Upper lobe of left lung (tissue), 6 donors: ENCODE measurements at regions not wholly inside any gene's neighbourhood (a gene's known extent, or its start where the extent isn't known, plus 50 kb on each side); places are given as distances from the start of the nearest gene placed in this dataset.

Source experiments
- ATAC-seq, 2 donors: fragments of 200-7000 bp; cut with Tn5 transposase; one replicate each; pipeline ENCODE4 v1.9.1; 2022; ENCODE audit warnings: mild to moderate bottlenecking in 2 of 2, moderate library complexity in 2 of 2; ENCODE audit not compliant: low FRiP score in 2 of 2
- DNase-seq, 2 donors: peaks; one replicate each; pipeline ENCODE4 v3.0.0-alpha.2; 2019 to 2020
- H3K27ac ChIP-seq, 4 donors: fragments of 200-600 bp; sonication (generic); one replicate each; pipeline ENCODE4 v1.5.1; 2016 to 2019
- H3K27me3 ChIP-seq, 4 donors: fragments of 200-600 bp; sonication (generic); one replicate each; pipeline ENCODE4 v1.5.1; 2017 to 2019
- H3K36me3 ChIP-seq, 4 donors: fragments of 200-600 bp; sonication (generic); one replicate each; pipeline ENCODE4 v1.5.1; 2016 to 2019
- H3K4me1 ChIP-seq, 4 donors: fragments of 200-600 bp; sonication (generic); one replicate each; pipeline ENCODE4 v1.5.1; 2018 to 2019
- H3K4me3 ChIP-seq, 4 donors: fragments of 200-600 bp; sonication (generic); one replicate each; pipeline ENCODE4 v1.5.1; 2017 to 2019; ENCODE audit warnings: mild to moderate bottlenecking in 2 of 4, moderate library complexity in 1 of 4
- H3K9me3 ChIP-seq, 4 donors: fragments of 200-600 bp; sonication (generic); one replicate each; pipeline ENCODE4 v1.5.1; 2018 to 2019
- EP300 ChIP-seq, 4 donors: sonication (generic); formaldehyde crosslinking; IDR thresholded peaks; one replicate each; pipeline ENCODE4 v1.5.1; 2017; ENCODE audit warnings: antibody characterized with exemption in 4 of 4, control low read depth in 2 of 4
- POLR2A ChIP-seq, 4 donors: fragments of 450-650 bp; IDR thresholded peaks; one replicate each; pipeline ENCODE4 v1.5.1; 2016 to 2017; ENCODE audit warnings: antibody characterized with exemption in 4 of 4, mild to moderate bottlenecking in 2 of 4
- POLR2AphosphoS5 ChIP-seq, 2 donors: sonication (generic); formaldehyde crosslinking; IDR thresholded peaks; one replicate each; pipeline ENCODE4 v1.5.1; 2017; ENCODE audit warnings: antibody characterized with exemption in 2 of 2
- WGBS, 2 donors: methylation state at CpG; one replicate each; pipeline ENCODE4 v1.1.5; 2017 to 2018; 5-methylcytosine and 5-hydroxymethylcytosine counted together
- TF ChIP-seq, protein P1 (sequence below), 6 experiments: fragments of 450-650 bp in 4 of 6; fragments of 200-600 bp in 2 of 6; sonication (generic) in 2 of 6; IDR thresholded peaks; one replicate each; pipeline ENCODE4 v1.5.1; 2016 to 2019; ENCODE audit warnings: antibody characterized with exemption in 6 of 6
- donor health status: DM: no; HTN: no; CAD: no; lungs with moderate emphysema.
- donor health status: DM: no; HTN: yes; CAD: no; lungs with severe emphysema.

DNA sequence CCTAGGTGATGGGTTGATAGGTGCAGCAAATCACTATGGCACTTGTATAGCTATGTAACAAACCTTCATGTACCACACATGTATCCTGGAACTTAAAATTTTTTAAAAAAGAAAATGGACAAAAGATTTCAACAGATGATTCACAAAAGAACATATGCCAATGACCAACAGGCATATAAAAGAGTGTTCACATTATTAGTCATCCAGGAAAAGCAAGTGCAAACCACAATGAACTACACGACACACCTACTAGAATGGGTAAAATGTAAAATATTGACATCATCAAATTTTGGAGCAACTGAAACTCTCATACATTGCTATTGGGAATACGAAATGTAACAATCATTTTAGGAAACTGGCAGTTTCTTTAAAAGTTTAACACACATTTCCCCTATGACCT, 109.9 kb downstream of the YIPF5 start:
- Histone ChIP-seq H3K36me3 (no peaks in the 10 kb centered on the region), H3K4me3 (no peak overlapping the region), H3K4me1 (no peaks in the 10 kb centered on the region), H3K9me3 (peaks cover 0 to 8% (median 0%) of the 10 kb centered on the region in 4 donors), H3K27ac (no peak overlapping the region), H3K27me3 (no peaks in the 10 kb centered on the region)
- DNase-seq (no peak), ATAC-seq (no peak)
- 80 to 89% methylated on average over 2 of the region's 2 CpGs for whole genome bisulfite sequencing, 2 donors
- TF ChIP-seq EP300 (IDR thresholded peaks at IDR 0.05), result no peak
- no peak for TF ChIP-seq POLR2AphosphoS5 (IDR thresholded peaks at IDR 0.05)
- no peak for TF ChIP-seq POLR2A (IDR thresholded peaks at IDR 0.05)
- TF ChIP-seq, protein P1, sequence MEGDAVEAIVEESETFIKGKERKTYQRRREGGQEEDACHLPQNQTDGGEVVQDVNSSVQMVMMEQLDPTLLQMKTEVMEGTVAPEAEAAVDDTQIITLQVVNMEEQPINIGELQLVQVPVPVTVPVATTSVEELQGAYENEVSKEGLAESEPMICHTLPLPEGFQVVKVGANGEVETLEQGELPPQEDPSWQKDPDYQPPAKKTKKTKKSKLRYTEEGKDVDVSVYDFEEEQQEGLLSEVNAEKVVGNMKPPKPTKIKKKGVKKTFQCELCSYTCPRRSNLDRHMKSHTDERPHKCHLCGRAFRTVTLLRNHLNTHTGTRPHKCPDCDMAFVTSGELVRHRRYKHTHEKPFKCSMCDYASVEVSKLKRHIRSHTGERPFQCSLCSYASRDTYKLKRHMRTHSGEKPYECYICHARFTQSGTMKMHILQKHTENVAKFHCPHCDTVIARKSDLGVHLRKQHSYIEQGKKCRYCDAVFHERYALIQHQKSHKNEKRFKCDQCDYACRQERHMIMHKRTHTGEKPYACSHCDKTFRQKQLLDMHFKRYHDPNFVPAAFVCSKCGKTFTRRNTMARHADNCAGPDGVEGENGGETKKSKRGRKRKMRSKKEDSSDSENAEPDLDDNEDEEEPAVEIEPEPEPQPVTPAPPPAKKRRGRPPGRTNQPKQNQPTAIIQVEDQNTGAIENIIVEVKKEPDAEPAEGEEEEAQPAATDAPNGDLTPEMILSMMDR (IDR thresholded peaks at IDR 0.05), result no peak

DNA sequence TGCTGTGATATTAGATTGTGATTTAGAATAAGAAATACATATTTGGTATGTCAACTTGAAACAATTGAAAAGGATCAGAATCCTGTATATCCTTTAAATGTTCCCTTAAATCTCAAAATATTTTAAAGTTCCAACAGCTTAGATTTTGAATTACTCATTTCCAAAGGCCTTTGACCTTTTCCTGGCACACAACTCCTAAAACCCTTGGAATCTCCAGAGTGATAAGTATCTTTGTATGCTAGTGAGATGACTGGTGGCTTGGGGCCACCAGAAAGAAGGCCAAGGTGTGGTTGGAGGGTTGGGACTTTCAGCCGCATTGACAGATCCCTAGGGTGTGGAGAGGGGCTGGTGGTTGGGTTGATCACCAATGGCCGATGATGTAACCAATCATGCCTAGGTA, 104.7 kb downstream of the YIPF5 start:
- DNase-seq (no peak), ATAC-seq (no peak)
- H3K4me1 ChIP-seq, result no peaks in the 10 kb centered on the region
- H3K36me3 ChIP-seq, result no peaks in the 10 kb centered on the region
- no peaks in the 10 kb centered on the region for H3K27me3 ChIP-seq
- H3K4me3 ChIP-seq, result no peak overlapping the region
- 96 to 97% methylated on average over 2 of the region's 2 CpGs for WGBS, 2 donors
- H3K27ac ChIP-seq, result no peak overlapping the region
- peaks cover 0 to 3% (median 0%) of the 10 kb centered on the region in 4 donors for H3K9me3 ChIP-seq
- TF ChIP-seq, protein P1 (IDR thresholded peaks at IDR 0.05), result no peak
- no peak for TF ChIP-seq POLR2A (IDR thresholded peaks at IDR 0.05)
- no peak for TF ChIP-seq EP300 (IDR thresholded peaks at IDR 0.05)
- TF ChIP-seq POLR2AphosphoS5 (IDR thresholded peaks at IDR 0.05), result no peak

DNA sequence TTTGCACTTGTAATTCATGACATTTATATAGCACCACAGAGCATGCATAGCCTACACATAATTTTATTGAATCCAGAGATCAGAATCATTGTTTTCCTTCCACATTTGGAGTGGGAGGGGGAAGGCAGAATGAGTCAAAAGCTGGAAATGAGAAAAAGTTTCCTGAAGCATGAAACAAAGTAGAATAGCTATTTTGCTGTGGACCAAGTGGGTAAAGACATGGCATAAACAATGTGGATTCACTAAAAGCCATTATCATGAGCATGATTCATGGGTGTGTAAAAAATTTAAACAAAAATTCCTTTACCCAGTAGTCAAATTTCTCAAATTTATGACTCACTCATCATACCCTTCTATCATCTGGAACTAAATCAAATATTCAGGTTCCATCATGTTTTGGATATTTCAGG, 97.9 kb downstream of the YIPF5 start:
- no peak for DNase-seq
- ATAC-seq, result no peak
- Histone ChIP-seq H3K9me3 (no peaks in the 10 kb centered on the region), H3K36me3 (no peaks in the 10 kb centered on the region), H3K4me1 (no peaks in the 10 kb centered on the region), H3K27me3 (no peaks in the 10 kb centered on the region), H3K4me3 (no peak overlapping the region), H3K27ac (no peak overlapping the region)
- TF ChIP-seq POLR2AphosphoS5 (IDR thresholded peaks at IDR 0.05) (no peak), POLR2A (IDR thresholded peaks at IDR 0.05) (no peak), EP300 (IDR thresholded peaks at IDR 0.05) (no peak)
- TF ChIP-seq, protein P1 (IDR thresholded peaks at IDR 0.05), result no peak

DNA sequence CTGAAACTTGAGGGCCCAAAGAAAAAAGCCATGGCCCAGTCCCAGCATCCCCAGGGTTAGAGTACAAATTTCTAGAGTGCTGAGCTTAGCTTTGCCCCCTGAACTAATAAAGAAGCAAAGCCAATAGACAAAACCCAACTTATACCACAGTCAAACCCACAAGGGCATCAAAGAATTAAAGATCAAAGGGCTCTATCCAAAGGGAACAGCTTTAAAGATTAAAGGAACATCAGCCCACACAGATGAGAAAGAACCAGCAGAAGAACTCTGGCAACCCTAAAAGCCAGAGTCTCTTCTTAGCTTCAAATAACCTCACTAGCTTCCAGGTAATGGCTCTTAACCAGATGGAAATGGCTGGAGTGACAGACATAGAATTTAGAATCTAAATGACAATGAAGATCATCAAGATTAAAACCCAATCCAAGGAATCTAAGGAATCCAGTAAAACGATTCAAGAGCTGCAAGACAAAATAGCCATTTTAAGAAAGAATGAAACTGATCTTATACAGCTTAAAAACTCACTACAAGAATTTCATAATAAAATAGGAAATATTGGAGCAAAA, 93.9 kb downstream of the YIPF5 start:
- WGBS, 2 donors, result 57 to 77% methylated on average over 1 of the region's 1 CpG

More for the DNA sequence above, 93.9 kb downstream of the YIPF5 start:
- TF ChIP-seq POLR2A (IDR thresholded peaks at IDR 0.05) (no peak), EP300 (IDR thresholded peaks at IDR 0.05) (no peak), POLR2AphosphoS5 (IDR thresholded peaks at IDR 0.05) (no peak)
- TF ChIP-seq, protein P1 (IDR thresholded peaks at IDR 0.05), result no peak
- H3K27me3 ChIP-seq, result no peaks in the 10 kb centered on the region
- DNase-seq (no peak), ATAC-seq (no peak)
- H3K27ac ChIP-seq, result no peak overlapping the region
- no peaks in the 10 kb centered on the region for H3K4me1 ChIP-seq
- H3K9me3 ChIP-seq, result peaks cover 0 to 8% (median 2%) of the 10 kb centered on the region in 4 donors
- H3K4me3 ChIP-seq, result no peak overlapping the region
- H3K36me3 ChIP-seq, result no peaks in the 10 kb centered on the region
